ENCODE measurements at regions not wholly inside any gene's neighbourhood (a gene's known extent, or its start where the extent isn't known, plus 50 kb on each side); places are given as distances from the start of the nearest gene placed in this dataset.

DNA sequence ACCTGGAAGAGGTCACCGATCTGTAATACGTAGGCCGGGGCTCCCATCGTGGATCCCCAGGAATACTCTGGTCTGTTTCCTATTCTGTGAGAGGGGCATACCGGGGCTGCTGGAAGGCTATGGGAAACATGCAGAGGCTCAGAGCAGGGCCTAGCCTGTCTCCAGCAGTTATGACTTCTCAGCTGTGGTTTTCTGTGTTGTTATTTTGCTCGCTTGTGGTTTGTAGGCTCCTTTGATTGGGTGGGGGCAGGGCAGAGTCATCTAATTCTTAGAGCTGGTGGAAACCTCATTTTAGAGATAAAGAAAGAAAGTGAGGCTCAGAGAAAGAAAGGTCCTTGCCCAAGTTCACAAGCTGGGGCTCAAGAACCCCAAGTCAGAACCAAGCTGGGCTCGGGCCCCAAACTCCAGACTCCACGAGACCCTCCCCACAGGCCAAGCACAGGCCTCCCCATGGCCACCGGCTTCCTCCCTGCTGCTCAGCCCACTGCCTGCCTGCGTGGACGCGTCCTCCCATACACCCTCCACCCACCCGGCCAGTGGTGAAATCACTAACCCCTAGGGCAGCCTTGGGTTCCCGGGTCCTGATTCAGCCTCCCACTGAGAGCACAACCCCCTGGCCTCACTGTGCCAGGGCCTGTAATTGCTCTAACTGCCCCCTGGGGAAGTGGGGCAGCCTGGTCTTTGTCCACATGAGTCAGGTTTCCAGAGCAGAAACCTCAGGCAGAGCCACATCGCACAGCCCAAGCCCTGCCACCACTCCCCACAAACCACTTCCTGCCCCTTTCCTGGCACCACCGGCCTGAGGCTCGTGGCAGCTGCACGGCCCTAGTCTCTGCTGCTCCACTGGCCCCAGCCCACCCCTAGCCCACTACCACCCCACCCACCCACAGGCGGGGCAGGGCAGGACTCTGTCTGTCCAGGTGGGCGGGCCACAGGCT lies 270.8 kb downstream of the UACA start:
- H3K9me2 ChIP-seq (ENCODE audit: insufficient read depth, low read length) = no peaks in the 10 kb centered on the region
- no peak overlapping the region for H3K4me2 ChIP-seq (ENCODE audit: low read length)
- no peaks in the 10 kb centered on the region for H4K20me1 ChIP-seq (ENCODE audit: insufficient read depth)
- no peaks in the 10 kb centered on the region for H3F3A ChIP-seq (ENCODE audit: insufficient read depth, low read length, poor library complexity, severe bottlenecking)
- H2AFZ ChIP-seq (ENCODE audit: low read depth, low read length) = no peak overlapping the region
- H3K9ac ChIP-seq (ENCODE audit: low read length) = no peak overlapping the region
- H3K36me3 ChIP-seq (ENCODE audit: insufficient read depth, low read length) = no peaks in the 10 kb centered on the region
- H3K79me2 ChIP-seq (replicated peaks; ENCODE audit: insufficient read depth, low read length) = no peaks in the 10 kb centered on the region
- no peak overlapping the region for H3K4me3 ChIP-seq (ENCODE audit: low read length)
- no peaks in the 10 kb centered on the region for H3K9me3 ChIP-seq (ENCODE audit: low read length)
- no peak overlapping the region for H3K27ac ChIP-seq (ENCODE audit: low read length)
- H3K27me3 ChIP-seq (ENCODE audit: insufficient read depth, low read depth, low read length) = no peaks in the 10 kb centered on the region
- TF ChIP-seq EZH2 (IDR thresholded peaks at IDR 0.05; ENCODE audit: borderline replicate concordance, insufficient read depth, low read length, poor library complexity, severe bottlenecking) (no peak), MXI1 (conservative IDR thresholded peaks at IDR 0.05; ENCODE audit: poor library complexity, severe bottlenecking) (no peak), RAD21 (conservative IDR thresholded peaks at IDR 0.05) (no peak)

DNA sequence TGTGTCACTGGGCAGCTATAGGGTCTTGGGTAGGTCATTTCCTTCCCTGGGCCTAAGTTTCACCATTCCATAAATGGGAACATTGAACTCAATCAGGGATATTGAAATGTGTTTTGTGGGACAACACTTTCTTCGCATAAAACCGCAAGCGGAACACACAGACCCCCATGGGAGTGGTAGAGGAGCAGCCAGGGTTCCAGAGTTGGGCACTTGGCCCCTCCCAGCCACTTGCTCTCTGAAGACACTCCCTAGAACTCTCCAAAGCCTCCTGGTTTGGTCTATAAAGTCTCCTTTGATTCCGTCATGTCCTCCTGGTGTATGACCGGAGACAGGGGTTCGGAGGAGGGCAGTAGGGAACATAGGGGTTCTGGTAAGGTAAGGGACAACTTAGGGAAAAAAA lies 271.7 kb downstream of the UACA start:
- Histone ChIP-seq H2AFZ (ENCODE audit: low read depth, low read length) (no peak overlapping the region), H3K27ac (ENCODE audit: low read length) (no peak overlapping the region), H3K4me3 (ENCODE audit: low read length) (no peak overlapping the region), H3F3A (ENCODE audit: insufficient read depth, low read length, poor library complexity, severe bottlenecking) (no peaks in the 10 kb centered on the region), H3K27me3 (ENCODE audit: insufficient read depth, low read depth, low read length) (no peaks in the 10 kb centered on the region), H3K36me3 (ENCODE audit: insufficient read depth, low read length) (no peaks in the 10 kb centered on the region), H3K9me2 (ENCODE audit: insufficient read depth, low read length) (no peaks in the 10 kb centered on the region), H3K9ac (ENCODE audit: low read length) (no peak overlapping the region), H4K20me1 (ENCODE audit: insufficient read depth) (no peaks in the 10 kb centered on the region), H3K79me2 (replicated peaks; ENCODE audit: insufficient read depth, low read length) (no peaks in the 10 kb centered on the region), H3K9me3 (ENCODE audit: low read length) (no peaks in the 10 kb centered on the region), H3K4me2 (ENCODE audit: low read length) (no peak overlapping the region)
- TF ChIP-seq TAF1 (IDR thresholded peaks at IDR 0.05; ENCODE audit: low read depth) = no peak
- no peak for TF ChIP-seq SMC3 (conservative IDR thresholded peaks at IDR 0.05; ENCODE audit: poor library complexity)

DNA sequence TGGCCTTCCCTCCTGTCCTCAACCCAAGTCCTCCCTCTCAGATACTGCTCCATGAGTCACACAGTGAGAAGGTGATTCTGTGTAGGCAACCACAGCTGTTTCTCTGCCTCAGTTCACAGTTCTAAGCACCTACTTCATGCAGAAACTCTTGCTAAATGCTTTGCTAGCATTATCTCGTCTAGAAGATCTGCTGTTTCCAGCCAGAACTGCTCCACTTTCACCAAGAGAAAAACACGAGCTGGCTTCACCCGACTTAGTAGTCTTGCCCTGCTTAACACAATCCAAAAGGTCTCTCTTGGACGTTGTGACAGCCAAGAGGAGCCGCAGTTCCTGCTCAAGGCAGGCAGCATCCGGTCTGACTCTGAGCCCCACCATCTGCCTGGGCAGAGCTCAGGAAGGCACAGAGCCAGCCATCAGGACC lies 272.1 kb downstream of the UACA start:
- no peaks in the 10 kb centered on the region for H3K36me3 ChIP-seq (ENCODE audit: insufficient read depth, low read length)
- no peak overlapping the region for H3K27ac ChIP-seq (ENCODE audit: low read length)
- TF ChIP-seq, protein P1, sequence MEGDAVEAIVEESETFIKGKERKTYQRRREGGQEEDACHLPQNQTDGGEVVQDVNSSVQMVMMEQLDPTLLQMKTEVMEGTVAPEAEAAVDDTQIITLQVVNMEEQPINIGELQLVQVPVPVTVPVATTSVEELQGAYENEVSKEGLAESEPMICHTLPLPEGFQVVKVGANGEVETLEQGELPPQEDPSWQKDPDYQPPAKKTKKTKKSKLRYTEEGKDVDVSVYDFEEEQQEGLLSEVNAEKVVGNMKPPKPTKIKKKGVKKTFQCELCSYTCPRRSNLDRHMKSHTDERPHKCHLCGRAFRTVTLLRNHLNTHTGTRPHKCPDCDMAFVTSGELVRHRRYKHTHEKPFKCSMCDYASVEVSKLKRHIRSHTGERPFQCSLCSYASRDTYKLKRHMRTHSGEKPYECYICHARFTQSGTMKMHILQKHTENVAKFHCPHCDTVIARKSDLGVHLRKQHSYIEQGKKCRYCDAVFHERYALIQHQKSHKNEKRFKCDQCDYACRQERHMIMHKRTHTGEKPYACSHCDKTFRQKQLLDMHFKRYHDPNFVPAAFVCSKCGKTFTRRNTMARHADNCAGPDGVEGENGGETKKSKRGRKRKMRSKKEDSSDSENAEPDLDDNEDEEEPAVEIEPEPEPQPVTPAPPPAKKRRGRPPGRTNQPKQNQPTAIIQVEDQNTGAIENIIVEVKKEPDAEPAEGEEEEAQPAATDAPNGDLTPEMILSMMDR (IDR thresholded peaks at IDR 0.05; ENCODE audit: poor library complexity, severe bottlenecking) = no peak
- TF ChIP-seq RAD21 (conservative IDR thresholded peaks at IDR 0.05) (no peak), TAF1 (IDR thresholded peaks at IDR 0.05; ENCODE audit: low read depth) (no peak), EZH2 (IDR thresholded peaks at IDR 0.05; ENCODE audit: borderline replicate concordance, insufficient read depth, low read length, poor library complexity, severe bottlenecking) (no peak), EP300 (conservative IDR thresholded peaks at IDR 0.05; ENCODE audit: poor library complexity, severe bottlenecking) (no peak), MXI1 (conservative IDR thresholded peaks at IDR 0.05; ENCODE audit: poor library complexity, severe bottlenecking) (no peak), SMC3 (conservative IDR thresholded peaks at IDR 0.05; ENCODE audit: poor library complexity) (no peak), POLR2AphosphoS5 (IDR thresholded peaks at IDR 0.05) (no peak)
- TF ChIP-seq, protein P2, sequence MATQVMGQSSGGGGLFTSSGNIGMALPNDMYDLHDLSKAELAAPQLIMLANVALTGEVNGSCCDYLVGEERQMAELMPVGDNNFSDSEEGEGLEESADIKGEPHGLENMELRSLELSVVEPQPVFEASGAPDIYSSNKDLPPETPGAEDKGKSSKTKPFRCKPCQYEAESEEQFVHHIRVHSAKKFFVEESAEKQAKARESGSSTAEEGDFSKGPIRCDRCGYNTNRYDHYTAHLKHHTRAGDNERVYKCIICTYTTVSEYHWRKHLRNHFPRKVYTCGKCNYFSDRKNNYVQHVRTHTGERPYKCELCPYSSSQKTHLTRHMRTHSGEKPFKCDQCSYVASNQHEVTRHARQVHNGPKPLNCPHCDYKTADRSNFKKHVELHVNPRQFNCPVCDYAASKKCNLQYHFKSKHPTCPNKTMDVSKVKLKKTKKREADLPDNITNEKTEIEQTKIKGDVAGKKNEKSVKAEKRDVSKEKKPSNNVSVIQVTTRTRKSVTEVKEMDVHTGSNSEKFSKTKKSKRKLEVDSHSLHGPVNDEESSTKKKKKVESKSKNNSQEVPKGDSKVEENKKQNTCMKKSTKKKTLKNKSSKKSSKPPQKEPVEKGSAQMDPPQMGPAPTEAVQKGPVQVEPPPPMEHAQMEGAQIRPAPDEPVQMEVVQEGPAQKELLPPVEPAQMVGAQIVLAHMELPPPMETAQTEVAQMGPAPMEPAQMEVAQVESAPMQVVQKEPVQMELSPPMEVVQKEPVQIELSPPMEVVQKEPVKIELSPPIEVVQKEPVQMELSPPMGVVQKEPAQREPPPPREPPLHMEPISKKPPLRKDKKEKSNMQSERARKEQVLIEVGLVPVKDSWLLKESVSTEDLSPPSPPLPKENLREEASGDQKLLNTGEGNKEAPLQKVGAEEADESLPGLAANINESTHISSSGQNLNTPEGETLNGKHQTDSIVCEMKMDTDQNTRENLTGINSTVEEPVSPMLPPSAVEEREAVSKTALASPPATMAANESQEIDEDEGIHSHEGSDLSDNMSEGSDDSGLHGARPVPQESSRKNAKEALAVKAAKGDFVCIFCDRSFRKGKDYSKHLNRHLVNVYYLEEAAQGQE (IDR thresholded peaks at IDR 0.05; ENCODE audit: borderline replicate concordance) = no peak
- H3K9me3 ChIP-seq (ENCODE audit: low read length) = no peaks in the 10 kb centered on the region
- H3F3A ChIP-seq (ENCODE audit: insufficient read depth, low read length, poor library complexity, severe bottlenecking) = no peaks in the 10 kb centered on the region
- no peak overlapping the region for H3K4me2 ChIP-seq (ENCODE audit: low read length)
- no peaks in the 10 kb centered on the region for H3K27me3 ChIP-seq (ENCODE audit: insufficient read depth, low read depth, low read length)
- H3K9me2 ChIP-seq (ENCODE audit: insufficient read depth, low read length) = no peaks in the 10 kb centered on the region
- H2AFZ ChIP-seq (ENCODE audit: low read depth, low read length) = no peak overlapping the region
- no peaks in the 10 kb centered on the region for H4K20me1 ChIP-seq (ENCODE audit: insufficient read depth)
- H3K9ac ChIP-seq (ENCODE audit: low read length) = no peak overlapping the region
- no peaks in the 10 kb centered on the region for H3K79me2 ChIP-seq (replicated peaks; ENCODE audit: insufficient read depth, low read length)
- H3K4me3 ChIP-seq (ENCODE audit: low read length) = no peak overlapping the region

Measured in neural cell (in vitro differentiated cells).